Non-pigmented ciliary epithelial cell (primary cell): ENCODE measurements at regions not wholly inside any gene's neighbourhood (a gene's known extent, or its start where the extent isn't known, plus 50 kb on each side); places are given as distances from the start of the nearest gene placed in this dataset.

Experiments used
- DNase-seq: peaks from one replicate; pipeline ENCODE4 v3.0.0-alpha.2; 2010; ENCODE audit warnings: low read depth

- no peak for DNase-seq
These were observed 160.9 kb upstream of the CSF3R start for GRCh38 chr1:36643371-36644270.

GRCh38 chr1:36642802-36643201 lies 160.1 kb upstream of the CSF3R start:
- DNase-seq: no peak

- no peak for DNase-seq
These were observed 159.1 kb upstream of the CSF3R start for GRCh38 chr1:36641776-36642175.

- DNase-seq: no peak
These were observed 156.7 kb upstream of the CSF3R start for GRCh38 chr1:36639461-36639860.

- peak; percentile 6 for DNase-seq
These were observed 155.6 kb upstream of the CSF3R start for GRCh38 chr1:36638268-36638667.

GRCh38 chr1:36636206-36636605 lies 153.5 kb upstream of the CSF3R start:
- DNase-seq: no peak

- no peak for DNase-seq
These were observed 152.6 kb upstream of the CSF3R start for GRCh38 chr1:36635284-36635683.

GRCh38 chr1:36628804-36629203 lies 146.1 kb upstream of the CSF3R start:
- no peak for DNase-seq

- no peak for DNase-seq
These were observed 143.7 kb upstream of the CSF3R start for GRCh38 chr1:36626435-36626834.

- DNase-seq: no peak
These were observed 143.2 kb upstream of the CSF3R start for GRCh38 chr1:36625935-36626310.

- DNase-seq: no peak
These were observed 142.7 kb upstream of the CSF3R start for GRCh38 chr1:36625253-36625934.

- DNase-seq: no peak
These were observed 141.8 kb upstream of the CSF3R start for GRCh38 chr1:36624466-36624865.

GRCh38 chr1:36622741-36623648 lies 140.3 kb upstream of the CSF3R start:
- no peak for DNase-seq

GRCh38 chr1:36621531-36621930 lies 138.8 kb upstream of the CSF3R start:
- DNase-seq: no peak

- no peak for DNase-seq
These were observed 137.4 kb upstream of the CSF3R start for GRCh38 chr1:36620142-36620541.

GRCh38 chr1:36614991-36615390 lies 132.3 kb upstream of the CSF3R start:
- DNase-seq: no peak

GRCh38 chr1:36614571-36614970 lies 131.9 kb upstream of the CSF3R start:
- DNase-seq: no peak

GRCh38 chr1:36613721-36614120 lies 131.0 kb upstream of the CSF3R start:
- no peak for DNase-seq

GRCh38 chr1:36612881-36613280 lies 130.2 kb upstream of the CSF3R start:
- DNase-seq: no peak

- DNase-seq: no peak
These were observed 129.4 kb upstream of the CSF3R start for GRCh38 chr1:36612121-36612520.

- DNase-seq: peak; percentile 11
These were observed 126.7 kb upstream of the CSF3R start for GRCh38 chr1:36609241-36610027.

GRCh38 chr1:36608272-36608671 lies 125.6 kb upstream of the CSF3R start:
- no peak for DNase-seq
